ENCODE measurements at regions not wholly inside any gene's neighbourhood (a gene's known extent, or its start where the extent isn't known, plus 50 kb on each side); places are given as distances from the start of the nearest gene placed in this dataset.
"Not testable (repeated sequence)": the region's sequence is repeated elsewhere in the genome, so short reads cannot be mapped to it uniquely, and the experiment has no call there.

- DNase-seq, result not testable (repeated sequence)
These were observed 132.8 kb upstream of the STARD13 start for GRCh38 chr13:33418224-33418953.

GRCh38 chr13:33420117-33420516 lies 134.6 kb upstream of the STARD13 start:
- DNase-seq, result not testable (repeated sequence)

GRCh38 chr13:33426131-33426530 lies 140.6 kb upstream of the STARD13 start:
- DNase-seq, result no peak

GRCh38 chr13:33433316-33433715 lies 147.8 kb upstream of the STARD13 start:
- no peak for DNase-seq

- no peak for DNase-seq
These were observed 149.1 kb upstream of the STARD13 start for GRCh38 chr13:33434676-33435075.

- no peak for DNase-seq
These were observed 149.7 kb upstream of the STARD13 start for GRCh38 chr13:33435207-33435606.

GRCh38 chr13:33438918-33439317 lies 153.4 kb upstream of the STARD13 start:
- DNase-seq, result no peak

GRCh38 chr13:33441015-33441414 lies 155.5 kb upstream of the STARD13 start:
- DNase-seq, result no peak

- no peak for DNase-seq
These were observed 159.5 kb upstream of the STARD13 start for GRCh38 chr13:33445024-33445423.

GRCh38 chr13:33445476-33445875 lies 159.9 kb upstream of the STARD13 start:
- DNase-seq, result no peak

GRCh38 chr13:33446821-33447725 lies 161.5 kb upstream of the STARD13 start:
- DNase-seq, result no peak

- DNase-seq, result no peak
These were observed 163.3 kb upstream of the STARD13 start for GRCh38 chr13:33448889-33449288.

GRCh38 chr13:33450956-33451709 lies 165.6 kb upstream of the STARD13 start:
- DNase-seq, result no peak

- DNase-seq, result no peak
These were observed 167.4 kb upstream of the STARD13 start for GRCh38 chr13:33452873-33453517.

- DNase-seq, result no peak
These were observed 168.4 kb upstream of the STARD13 start for GRCh38 chr13:33453936-33454335.

GRCh38 chr13:33454844-33455705 lies 169.5 kb upstream of the STARD13 start:
- DNase-seq, result no peak

GRCh38 chr13:33459702-33460101 lies 174.1 kb upstream of the STARD13 start:
- DNase-seq, result no peak

GRCh38 chr13:33462109-33462508 lies 176.6 kb upstream of the STARD13 start:
- DNase-seq, result no peak

GRCh38 chr13:33464345-33464744 lies 178.8 kb upstream of the STARD13 start:
- no peak for DNase-seq

GRCh38 chr13:33466262-33466661 lies 180.7 kb upstream of the STARD13 start:
- DNase-seq, result no peak

GRCh38 chr13:33467556-33467955 lies 182.0 kb upstream of the STARD13 start:
- DNase-seq, result no peak

- no peak for DNase-seq
These were observed 185.6 kb upstream of the STARD13 start for GRCh38 chr13:33471204-33471603.
